OCI-LY7 (cell line): ENCODE measurements at regions not wholly inside any gene's neighbourhood (a gene's known extent, or its start where the extent isn't known, plus 50 kb on each side); places are given as distances from the start of the nearest gene placed in this dataset.

Experiments used
- BruUV-seq: library from RNA; stranded (reverse); fragments of 400-500 nt; replicated peaks from 2 replicates; lab custom pipeline; 2021; lab: Mats Ljungman, UMichigan
- CTCF ChIA-PET: fragments of 300-600 bp; sonication (Branson Sonifier 250); formaldehyde crosslinking; loops from one replicate; lab custom pipeline; 2022; ENCODE audit warnings: antibody characterized with exemption; ENCODE audit not compliant: unreplicated experiment; lab: Charles Lee
- POLR2A ChIA-PET: fragments of 300-600 bp; sonication (Branson Sonifier 250); formaldehyde crosslinking; loops from one replicate; lab custom pipeline; 2022; ENCODE audit warnings: antibody characterized with exemption; lab: Charles Lee
- DNase-seq: peaks from one replicate; pipeline ENCODE4 v3.0.0-alpha.2; 2015; ENCODE audit warnings: low spot score
- H2AFZ ChIP-seq: fragments of 200-600 bp; sonication (generic), shearing (Covaris generic); 2 replicates; pipeline ENCODE4 v1.6.1; 2014; ENCODE audit warnings: mild to moderate bottlenecking, antibody characterized with exemption, low read length, moderate library complexity
- H3K27ac ChIP-seq: fragments of 200-600 bp; sonication (generic); 2 replicates; pipeline ENCODE4 v1.5.1; 2014; ENCODE audit warnings: mixed run types, low read depth, mild to moderate bottlenecking, moderate library complexity, low read length, inconsistent platforms; ENCODE audit not compliant: poor library complexity, severe bottlenecking
- H3K36me3 ChIP-seq: fragments of 200-600 bp; sonication (generic); 2 replicates; pipeline ENCODE4 v1.6.1; 2014; ENCODE audit warnings: mild to moderate bottlenecking, antibody characterized with exemption, low read length, moderate library complexity, mixed read lengths; ENCODE audit not compliant: insufficient read depth
- H3K4me1 ChIP-seq: fragments of 200-600 bp; sonication (generic); 2 replicates; pipeline ENCODE4 v1.5.1; 2014; ENCODE audit warnings: mild to moderate bottlenecking, low read length; ENCODE audit not compliant: insufficient read depth, poor library complexity, severe bottlenecking
- H3K4me2 ChIP-seq: fragments of 200-600 bp; sonication (generic); 2 replicates; pipeline ENCODE4 v1.6.1; 2014; ENCODE audit warnings: mild to moderate bottlenecking, low read length
- H3K4me3 ChIP-seq: fragments of 200-600 bp; sonication (generic); 2 replicates; pipeline ENCODE4 v1.5.1; 2014; ENCODE audit warnings: mild to moderate bottlenecking, low read depth, low read length; ENCODE audit not compliant: poor library complexity, severe bottlenecking
- H3K79me2 ChIP-seq: fragments of 200-600 bp; sonication (generic); 2 replicates; pipeline ENCODE4 v1.6.1; 2016; ENCODE audit warnings: low read depth, mild to moderate bottlenecking, low read length, moderate library complexity, mixed read lengths; ENCODE audit not compliant: insufficient read depth
- H3K9me2 ChIP-seq: fragments of 200-600 bp; sonication (generic); 2 replicates; pipeline ENCODE4 v1.6.1; 2016; ENCODE audit warnings: mild to moderate bottlenecking, low read length, mixed read lengths; ENCODE audit not compliant: insufficient read depth
- H3K9me3 ChIP-seq: fragments of 200-600 bp; sonication (generic); 2 replicates; pipeline ENCODE4 v1.6.1; 2014; ENCODE audit warnings: mild to moderate bottlenecking, mixed run types, low read length, mixed read lengths
- H4K20me1 ChIP-seq: fragments of 200-600 bp; sonication (generic); 2 replicates; pipeline ENCODE4 v1.6.1; 2014; ENCODE audit warnings: mild to moderate bottlenecking, antibody characterized with exemption, low read length, moderate library complexity, mixed read lengths; ENCODE audit not compliant: insufficient read depth
- CTCF ChIP-seq: fragments of 200-600 bp; sonication (generic); conservative IDR thresholded peaks from 2 replicates; pipeline ENCODE4 v1.5.1; 2014; ENCODE audit warnings: mild to moderate bottlenecking, antibody characterized with exemption, low read length, moderate library complexity, mixed read lengths
- EZH2phosphoT487 ChIP-seq: fragments of 200-600 bp; sonication (generic); IDR thresholded peaks from 2 replicates; pipeline ENCODE4 v1.6.1; 2018; ENCODE audit warnings: low read depth, borderline replicate concordance, mild to moderate bottlenecking, mixed run types, antibody characterized with exemption, low read length, moderate library complexity, mixed read lengths
- intact Hi-C: fragments of 100-400 bp; cut with micrococcal nuclease; formaldehyde crosslinking; loops from one replicate; pipeline ENCODE4 v1.10.0; 2022; ENCODE audit not compliant: unreplicated experiment

- H2AFZ ChIP-seq, result no peak overlapping the region
- no peaks in the 10 kb centered on the region for H3K9me3 ChIP-seq
- no peak overlapping the region for H3K27ac ChIP-seq
- no TSS peak for BruUV-seq
- TF ChIP-seq EZH2phosphoT487, result no peak
- no peak for TF ChIP-seq CTCF
- no peak for DNase-seq
- H4K20me1 ChIP-seq, result no peaks in the 10 kb centered on the region
- H3K9me2 ChIP-seq, result no peaks in the 10 kb centered on the region
- CTCF ChIA-PET, result no interaction called here
- no peak overlapping the region for H3K4me3 ChIP-seq
- H3K4me1 ChIP-seq, result peaks cover 7% of the 10 kb centered on the region
- intact Hi-C loops, result no loop called here
- no peak overlapping the region for H3K4me2 ChIP-seq
- POLR2A ChIA-PET, result no interaction called here
- no peaks in the 10 kb centered on the region for H3K36me3 ChIP-seq
- no peaks in the 10 kb centered on the region for H3K79me2 ChIP-seq
These were observed 99.3 kb upstream of the SFSWAP start for GRCh38 chr12:131611416-131612091.

GRCh38 chr12:131612092-131612755 lies 98.7 kb upstream of the SFSWAP start:
- no peaks in the 10 kb centered on the region for H3K36me3 ChIP-seq
- H3K9me2 ChIP-seq, result no peaks in the 10 kb centered on the region
- BruUV-seq, result no TSS peak
- no peaks in the 10 kb centered on the region for H3K9me3 ChIP-seq
- no peak overlapping the region for H3K4me2 ChIP-seq
- peaks cover 7% of the 10 kb centered on the region for H3K4me1 ChIP-seq
- intact Hi-C loops, result no loop called here
- TF ChIP-seq CTCF (no peak), EZH2phosphoT487 (no peak)
- H3K27ac ChIP-seq, result no peak overlapping the region
- DNase-seq, result no peak
- CTCF ChIA-PET, result no interaction called here
- H4K20me1 ChIP-seq, result no peaks in the 10 kb centered on the region
- no peak overlapping the region for H2AFZ ChIP-seq
- no peaks in the 10 kb centered on the region for H3K79me2 ChIP-seq
- POLR2A ChIA-PET, result no interaction called here
- no peak overlapping the region for H3K4me3 ChIP-seq

GRCh38 chr12:131613186-131613585 lies 97.7 kb upstream of the SFSWAP start:
- no peaks in the 10 kb centered on the region for H3K4me1 ChIP-seq
- no peaks in the 10 kb centered on the region for H3K79me2 ChIP-seq
- ChIA-PET POLR2A (no interaction called here), CTCF (no interaction called here)
- intact Hi-C loops, result no loop called here
- no peak for DNase-seq
- no peak overlapping the region for H3K4me3 ChIP-seq
- no peaks in the 10 kb centered on the region for H4K20me1 ChIP-seq
- no peaks in the 10 kb centered on the region for H3K36me3 ChIP-seq
- no peak overlapping the region for H3K27ac ChIP-seq
- H3K9me3 ChIP-seq, result no peaks in the 10 kb centered on the region
- H3K9me2 ChIP-seq, result no peaks in the 10 kb centered on the region
- H2AFZ ChIP-seq, result no peak overlapping the region
- H3K4me2 ChIP-seq, result no peak overlapping the region
- TF ChIP-seq CTCF, result no peak
- TF ChIP-seq EZH2phosphoT487, result no peak
- no TSS peak for BruUV-seq
